Activated CD8-positive, alpha-beta memory T cell treated with anti-CD3 and anti-CD28 coated beads for 4 hours (primary cell): ENCODE measurements at regions not wholly inside any gene's neighbourhood (a gene's known extent, or its start where the extent isn't known, plus 50 kb on each side); places are given as distances from the start of the nearest gene placed in this dataset.
"Not testable (repeated sequence)": the region's sequence is repeated elsewhere in the genome, so short reads cannot be mapped to it uniquely, and the experiment has no call there.

Experiments used
- DNase-seq, 2 donors: peaks; one replicate each; pipeline ENCODE4 v3.0.0-alpha.2; 2020; ENCODE audit warnings: low read depth in 2 of 2

GRCh38 chr3:5690904-5691532 lies 503.5 kb downstream of the EDEM1 start:
- DNase-seq: no peak

DNA sequence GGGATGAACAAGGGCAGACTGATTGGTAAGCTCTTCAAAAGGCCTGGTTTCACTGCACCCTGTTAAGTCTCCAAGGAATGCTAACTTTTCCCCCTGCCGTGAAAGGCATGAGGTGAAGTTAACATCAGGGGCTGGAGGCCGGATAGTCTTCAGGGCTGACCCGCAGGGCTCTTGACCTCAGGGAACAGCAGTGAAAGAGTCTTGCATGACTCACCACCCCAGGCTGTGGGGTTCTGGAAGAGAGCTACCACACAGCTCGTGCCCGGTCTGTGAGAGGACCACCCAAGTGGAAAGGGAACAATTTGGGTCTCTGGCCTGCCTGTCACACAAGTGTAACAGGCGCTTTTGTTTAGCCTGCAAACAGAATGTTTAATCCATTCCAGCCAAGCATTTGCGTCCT lies 504.9 kb downstream of the EDEM1 start:
- no peak for DNase-seq

- DNase-seq: no peak
These were observed 506.8 kb downstream of the EDEM1 start for GRCh38 chr3:5694266-5694665.

GRCh38 chr3:5698851-5699250 lies 511.3 kb downstream of the EDEM1 start:
- no peak for DNase-seq

DNA sequence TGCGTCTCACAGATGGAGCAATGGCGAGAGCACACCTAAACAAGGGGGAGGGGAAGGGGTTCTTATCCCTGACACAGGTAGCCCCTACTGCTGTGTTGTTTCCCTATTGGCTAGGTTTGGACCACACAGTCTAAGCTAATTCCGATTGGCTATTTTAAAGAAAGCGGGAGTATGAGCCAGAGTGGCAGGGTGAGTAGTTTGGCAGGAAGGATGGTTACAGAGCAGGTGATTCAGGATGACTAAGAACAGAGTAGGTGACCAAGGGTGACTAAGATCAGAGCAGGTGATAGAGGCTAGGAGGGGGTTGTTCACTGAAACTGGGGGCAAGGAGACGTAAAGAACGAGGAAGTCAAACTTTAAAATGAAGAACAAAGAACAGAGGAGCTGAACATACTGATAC lies 511.8 kb downstream of the EDEM1 start:
- DNase-seq: no peak

GRCh38 chr3:5699811-5700210 lies 512.3 kb downstream of the EDEM1 start:
- DNase-seq: no peak

- DNase-seq: not testable (repeated sequence)
These were observed 513.5 kb downstream of the EDEM1 start for GRCh38 chr3:5701005-5701404.

GRCh38 chr3:5707794-5708193 lies 520.3 kb downstream of the EDEM1 start:
- no peak for DNase-seq

DNA sequence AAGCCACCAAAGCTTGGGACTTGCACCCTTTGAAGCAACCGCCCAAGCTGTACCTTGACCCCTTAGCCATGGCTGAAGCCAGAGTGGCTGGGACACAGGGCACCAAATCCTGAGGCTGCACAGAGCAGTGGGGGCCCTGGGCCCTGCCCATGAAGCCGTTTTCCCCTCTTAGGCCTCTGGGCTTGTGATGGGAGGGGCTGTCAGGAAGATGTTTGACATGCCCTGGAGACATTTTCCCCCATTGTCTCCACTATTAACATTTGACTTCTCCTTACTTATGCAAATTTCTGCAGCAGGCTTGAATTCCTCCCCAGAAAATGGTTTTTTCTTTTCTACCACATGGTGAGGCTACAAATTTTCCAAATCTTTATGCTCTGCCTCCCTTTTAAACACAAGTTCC lies 522.2 kb downstream of the EDEM1 start:
- DNase-seq: no peak

- no peak for DNase-seq
These were observed 523.2 kb downstream of the EDEM1 start for GRCh38 chr3:5710718-5711117.

- no peak for DNase-seq
These were observed 529.7 kb downstream of the EDEM1 start for GRCh38 chr3:5717254-5717653.

DNA sequence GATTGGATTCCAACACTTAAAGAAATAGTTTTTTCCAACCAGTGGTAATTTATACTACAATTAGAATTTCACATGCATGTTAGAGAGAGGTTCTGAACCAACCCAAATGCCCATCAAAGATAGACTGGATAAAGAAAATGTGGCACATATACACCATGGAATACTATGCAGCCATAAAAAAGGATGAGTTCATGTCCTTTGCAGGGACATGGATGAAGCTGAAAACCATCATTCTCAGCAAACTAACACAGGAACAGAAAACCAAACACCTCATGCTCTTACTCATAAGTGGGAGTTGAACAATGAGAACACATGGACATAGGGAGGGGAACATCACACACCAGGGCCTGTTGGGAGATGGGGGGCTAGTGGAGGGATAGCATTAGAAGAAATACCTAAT lies 532.2 kb downstream of the EDEM1 start:
- DNase-seq: not testable (repeated sequence)

DNA sequence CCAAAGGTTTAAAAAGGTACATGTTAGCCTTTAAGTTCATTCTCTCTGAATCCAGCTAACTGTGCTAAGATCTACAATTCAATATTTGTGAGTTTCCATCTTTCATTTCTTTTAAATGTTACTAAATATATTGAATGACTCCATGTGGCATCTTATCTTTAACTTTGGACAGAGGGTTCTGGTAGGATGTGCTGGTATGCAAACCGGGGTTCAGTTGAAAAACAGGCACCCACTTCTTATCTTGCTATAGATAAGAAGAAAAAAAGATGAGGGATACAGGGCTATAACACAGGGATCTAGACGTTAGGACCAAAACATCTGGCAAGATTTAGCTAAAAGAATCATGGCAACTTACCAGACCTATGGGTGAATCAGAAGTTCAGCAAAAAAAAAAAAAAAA lies 538.3 kb downstream of the EDEM1 start:
- DNase-seq: no peak

DNA sequence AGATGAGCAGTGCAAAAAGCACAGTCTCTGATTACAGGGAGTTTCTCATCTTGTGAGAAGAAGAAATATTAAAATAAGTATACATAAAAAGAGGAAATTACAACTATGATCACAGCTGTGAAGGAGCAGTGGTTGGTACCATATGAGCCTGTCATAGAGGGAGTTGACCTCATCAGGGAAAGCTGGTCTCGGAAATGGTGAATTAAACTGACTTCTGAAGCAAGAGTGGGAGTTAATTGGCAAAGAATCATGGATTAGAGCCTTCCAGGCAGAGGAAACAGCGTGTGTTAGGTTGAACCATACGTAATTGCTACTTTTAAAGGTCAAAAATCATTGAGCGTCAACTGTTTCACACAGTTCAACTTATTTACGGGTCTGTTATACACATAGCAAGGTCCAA lies 539.1 kb downstream of the EDEM1 start:
- no peak for DNase-seq

GRCh38 chr3:5727743-5728484 lies 540.4 kb downstream of the EDEM1 start:
- no peak for DNase-seq

- no peak for DNase-seq
These were observed 542.3 kb downstream of the EDEM1 start for GRCh38 chr3:5729852-5730251.

GRCh38 chr3:5731100-5731499 lies 543.6 kb downstream of the EDEM1 start:
- DNase-seq: no peak

DNA sequence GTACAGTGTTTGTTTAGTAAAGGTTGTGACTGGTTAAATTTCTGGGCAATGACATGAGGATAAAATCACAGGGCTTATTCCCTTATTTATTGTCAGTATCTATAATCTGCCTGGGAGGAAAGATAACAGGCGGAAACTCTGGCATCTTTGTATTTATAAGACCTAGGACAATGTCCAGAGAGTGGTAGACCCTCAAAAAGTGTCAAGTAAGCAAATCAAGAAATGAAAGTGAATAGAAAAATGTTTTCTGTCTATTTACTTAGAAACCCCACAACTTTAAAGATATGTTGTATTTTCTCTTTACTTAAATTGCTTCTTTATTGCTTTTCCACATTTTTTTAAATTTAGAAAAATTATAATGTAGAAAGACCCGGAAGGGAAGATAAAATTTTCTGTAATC lies 544.6 kb downstream of the EDEM1 start:
- DNase-seq: no peak

GRCh38 chr3:5733995-5734394 lies 546.5 kb downstream of the EDEM1 start:
- no peak for DNase-seq

- DNase-seq: no peak
These were observed 548.4 kb downstream of the EDEM1 start for GRCh38 chr3:5735896-5736295.

DNA sequence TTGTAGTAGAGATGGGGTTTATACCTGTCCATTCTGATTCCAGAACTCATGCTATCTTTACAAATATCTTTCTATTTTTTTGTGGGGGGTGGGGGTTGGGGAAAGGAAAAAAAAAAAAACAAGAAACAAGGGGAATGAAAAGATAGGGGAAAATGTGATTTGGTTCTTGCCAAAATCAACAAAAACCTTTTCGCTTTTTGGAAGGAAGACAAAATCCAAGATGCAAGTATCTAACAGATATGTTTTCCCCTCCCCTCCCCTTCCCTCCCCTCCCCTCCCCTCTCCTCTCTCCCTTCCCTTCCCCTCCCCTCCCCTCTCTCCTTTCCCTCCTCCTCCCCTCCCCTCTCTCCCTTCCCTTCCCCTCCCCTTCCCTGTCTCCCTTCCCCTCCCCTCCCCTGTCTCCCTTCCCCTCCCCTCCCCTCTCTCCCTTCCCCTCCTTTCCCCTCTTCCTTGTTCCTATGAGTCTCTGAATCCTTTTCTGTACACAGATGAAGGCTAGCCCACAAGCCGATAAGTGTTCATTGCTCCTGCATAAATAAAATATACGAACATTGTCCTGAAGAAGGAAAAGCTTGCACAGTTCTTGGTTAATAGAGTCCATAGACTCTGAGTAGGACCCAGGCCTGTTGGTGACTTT lies 551.9 kb downstream of the EDEM1 start:
- DNase-seq: no peak

DNA sequence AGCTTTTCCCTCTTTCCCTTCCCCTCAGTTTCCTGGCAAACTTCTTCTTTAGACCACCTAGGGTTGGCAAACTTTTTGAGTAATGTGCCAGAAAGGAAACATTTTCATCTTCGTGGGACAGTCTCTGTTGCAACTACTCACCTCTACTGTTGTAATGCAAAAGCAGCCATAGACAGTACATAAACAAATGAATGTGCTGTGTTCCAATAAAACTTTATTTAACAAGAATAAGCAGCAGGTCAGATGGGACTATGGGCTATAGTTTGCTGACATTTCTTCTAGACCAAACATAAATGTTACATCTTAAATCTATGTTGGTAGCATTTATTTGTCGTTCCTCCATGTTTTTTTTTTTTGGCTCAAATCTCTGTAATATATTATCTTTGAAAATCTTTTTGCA lies 552.4 kb downstream of the EDEM1 start:
- DNase-seq: no peak

GRCh38 chr3:5741017-5741416 lies 553.5 kb downstream of the EDEM1 start:
- DNase-seq: no peak
